Left lung (tissue), 4 donors: ENCODE measurements at regions not wholly inside any gene's neighbourhood (a gene's known extent, or its start where the extent isn't known, plus 50 kb on each side); places are given as distances from the start of the nearest gene placed in this dataset.

ENCODE experiments used
- ATAC-seq: fragments of 200-7000 bp; cut with Tn5 transposase; one replicate; pipeline ENCODE4 v1.9.1; 2020; ENCODE audit warnings: moderate library complexity
- DNase-seq, 4 donors: peaks; one replicate each; pipeline ENCODE4 v3.0.0-alpha.2; 2013 to 2020
- H3K27ac ChIP-seq, 2 donors: fragments of 200-600 bp; sonication (generic) in 1 of 2; one replicate each; pipeline versions ENCODE4 v1.5.0 to v1.8.0; 2020 to 2021
- H3K27me3 ChIP-seq, 2 donors: fragments of 200-600 bp; sonication (generic) in 1 of 2; one replicate each; pipeline versions ENCODE4 v1.5.0 to v1.8.0; 2020 to 2021
- H3K36me3 ChIP-seq, 2 donors: fragments of 200-600 bp; sonication (generic) in 1 of 2; one replicate each; pipeline versions ENCODE4 v1.5.0 to v1.8.0; 2020 to 2021
- H3K4me1 ChIP-seq, 2 donors: fragments of 200-600 bp; one replicate each; pipeline ENCODE4 v1.8.0; 2021
- H3K4me3 ChIP-seq, 2 donors: fragments of 200-600 bp; sonication (generic) in 1 of 2; one replicate each; pipeline versions ENCODE4 v1.5.0 to v1.8.0; 2020 to 2021; ENCODE audit warnings: mild to moderate bottlenecking in 1 of 2
- H3K9me3 ChIP-seq, 2 donors: fragments of 200-600 bp; sonication (generic) in 1 of 2; one replicate each; pipeline versions ENCODE4 v1.5.0 to v1.8.0; 2020 to 2021
- intact Hi-C, 2 donors: fragments of 100-400 bp; cut with DNase I; formaldehyde crosslinking; loops; one replicate each; pipeline versions ENCODE4 v1.11.2 to v1.14.2; 2022
- TF ChIP-seq, protein P1 (sequence below), 2 donors: fragments of 200-600 bp; sonication (generic) in 1 of 2; IDR thresholded peaks; one replicate each; pipeline versions ENCODE4 v1.5.0 to v1.8.0; 2021; ENCODE audit warnings: antibody characterized with exemption in 2 of 2
- donor health status: DM: no; HTN: yes; CAD: no.
- donor health status: DM: no; HTN: no; CAD: no.

DNA sequence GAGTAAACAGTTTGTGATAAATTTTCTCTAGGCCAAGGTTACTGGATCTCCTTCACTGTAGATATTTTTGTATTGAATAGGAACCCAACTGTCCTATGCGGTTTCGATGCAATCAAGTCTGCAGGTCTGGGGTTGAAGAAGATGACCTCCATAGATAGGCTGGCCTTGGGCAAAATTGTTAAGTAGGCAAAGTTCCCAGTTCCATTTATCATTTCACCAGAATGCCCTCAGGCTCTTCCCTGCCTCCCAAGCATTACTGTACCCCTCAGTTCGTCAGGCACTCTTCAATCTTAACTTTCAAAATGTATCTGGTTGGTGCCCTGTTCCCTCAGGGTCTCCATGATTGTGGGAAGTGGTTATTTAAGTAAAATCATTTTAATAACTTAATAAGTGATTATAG lies 1802.9 kb upstream of the WWC1 start:
- no peak for DNase-seq
- H3K9me3 ChIP-seq = peaks cover 0 to 9% of the 10 kb centered on the region in 2 donors
- H3K27me3 ChIP-seq = no peaks in the 10 kb centered on the region
- H3K36me3 ChIP-seq = no peaks in the 10 kb centered on the region
- no peak for ATAC-seq
- no peak overlapping the region for H3K27ac ChIP-seq
- TF ChIP-seq, protein P1, sequence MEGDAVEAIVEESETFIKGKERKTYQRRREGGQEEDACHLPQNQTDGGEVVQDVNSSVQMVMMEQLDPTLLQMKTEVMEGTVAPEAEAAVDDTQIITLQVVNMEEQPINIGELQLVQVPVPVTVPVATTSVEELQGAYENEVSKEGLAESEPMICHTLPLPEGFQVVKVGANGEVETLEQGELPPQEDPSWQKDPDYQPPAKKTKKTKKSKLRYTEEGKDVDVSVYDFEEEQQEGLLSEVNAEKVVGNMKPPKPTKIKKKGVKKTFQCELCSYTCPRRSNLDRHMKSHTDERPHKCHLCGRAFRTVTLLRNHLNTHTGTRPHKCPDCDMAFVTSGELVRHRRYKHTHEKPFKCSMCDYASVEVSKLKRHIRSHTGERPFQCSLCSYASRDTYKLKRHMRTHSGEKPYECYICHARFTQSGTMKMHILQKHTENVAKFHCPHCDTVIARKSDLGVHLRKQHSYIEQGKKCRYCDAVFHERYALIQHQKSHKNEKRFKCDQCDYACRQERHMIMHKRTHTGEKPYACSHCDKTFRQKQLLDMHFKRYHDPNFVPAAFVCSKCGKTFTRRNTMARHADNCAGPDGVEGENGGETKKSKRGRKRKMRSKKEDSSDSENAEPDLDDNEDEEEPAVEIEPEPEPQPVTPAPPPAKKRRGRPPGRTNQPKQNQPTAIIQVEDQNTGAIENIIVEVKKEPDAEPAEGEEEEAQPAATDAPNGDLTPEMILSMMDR (IDR thresholded peaks at IDR 0.05) = no peak
- intact Hi-C loops = no loop called here
- no peaks in the 10 kb centered on the region for H3K4me1 ChIP-seq
- no peak overlapping the region for H3K4me3 ChIP-seq

DNA sequence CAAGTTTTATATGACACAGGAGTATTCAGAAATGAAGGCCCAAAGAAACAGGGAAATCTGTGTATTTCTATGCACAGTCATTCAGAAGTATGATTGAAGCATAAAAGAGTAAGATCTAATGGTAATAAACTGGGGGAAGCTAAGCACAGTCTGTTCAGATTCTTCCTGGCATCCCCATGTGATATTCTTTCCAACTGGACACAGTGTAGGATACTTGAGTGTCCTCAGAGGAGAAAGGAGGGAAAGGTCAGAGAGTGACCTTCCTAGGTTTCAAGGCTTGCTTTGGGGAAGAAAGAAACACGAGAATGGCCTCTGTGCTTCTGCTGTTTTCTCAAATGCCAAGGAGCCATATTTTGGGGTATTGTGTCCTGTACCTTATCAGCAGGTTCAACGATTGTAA lies 1798.4 kb upstream of the WWC1 start:
- Histone ChIP-seq H3K27me3 (no peaks in the 10 kb centered on the region), H3K4me1 (no peaks in the 10 kb centered on the region), H3K9me3 (no peaks in the 10 kb centered on the region), H3K4me3 (no peak overlapping the region), H3K27ac (no peak overlapping the region), H3K36me3 (no peaks in the 10 kb centered on the region)
- intact Hi-C loops = no loop called here
- TF ChIP-seq, protein P1 (IDR thresholded peaks at IDR 0.05) = no peak
- no peak for ATAC-seq
- no peak for DNase-seq

DNA sequence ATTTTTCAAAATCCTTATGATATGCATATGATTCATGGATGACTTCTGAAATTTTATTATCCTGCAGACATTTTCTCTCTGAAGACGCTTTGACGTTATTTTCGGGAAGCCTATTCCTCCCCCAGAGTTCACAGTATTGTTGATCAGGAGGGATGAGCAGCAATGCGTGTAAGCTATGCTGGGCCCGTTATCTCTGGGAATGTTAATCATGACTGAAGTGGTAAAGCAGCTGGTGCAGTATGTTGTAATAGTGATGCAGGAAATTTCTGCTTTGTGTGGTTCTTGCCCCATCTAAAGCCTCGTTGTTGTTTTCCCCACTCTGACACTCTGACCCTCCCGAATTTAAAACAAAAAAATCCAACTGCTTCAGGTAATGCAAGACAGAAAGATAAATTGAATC lies 1797.8 kb upstream of the WWC1 start:
- ATAC-seq (no peak), DNase-seq (no peak)
- H3K9me3 ChIP-seq = no peaks in the 10 kb centered on the region
- TF ChIP-seq, protein P1 (IDR thresholded peaks at IDR 0.05) = no peak
- H3K36me3 ChIP-seq = no peaks in the 10 kb centered on the region
- H3K27me3 ChIP-seq = no peaks in the 10 kb centered on the region
- no peaks in the 10 kb centered on the region for H3K4me1 ChIP-seq
- no peak overlapping the region for H3K4me3 ChIP-seq
- no peak overlapping the region for H3K27ac ChIP-seq
- intact Hi-C loops = no loop called here

DNA sequence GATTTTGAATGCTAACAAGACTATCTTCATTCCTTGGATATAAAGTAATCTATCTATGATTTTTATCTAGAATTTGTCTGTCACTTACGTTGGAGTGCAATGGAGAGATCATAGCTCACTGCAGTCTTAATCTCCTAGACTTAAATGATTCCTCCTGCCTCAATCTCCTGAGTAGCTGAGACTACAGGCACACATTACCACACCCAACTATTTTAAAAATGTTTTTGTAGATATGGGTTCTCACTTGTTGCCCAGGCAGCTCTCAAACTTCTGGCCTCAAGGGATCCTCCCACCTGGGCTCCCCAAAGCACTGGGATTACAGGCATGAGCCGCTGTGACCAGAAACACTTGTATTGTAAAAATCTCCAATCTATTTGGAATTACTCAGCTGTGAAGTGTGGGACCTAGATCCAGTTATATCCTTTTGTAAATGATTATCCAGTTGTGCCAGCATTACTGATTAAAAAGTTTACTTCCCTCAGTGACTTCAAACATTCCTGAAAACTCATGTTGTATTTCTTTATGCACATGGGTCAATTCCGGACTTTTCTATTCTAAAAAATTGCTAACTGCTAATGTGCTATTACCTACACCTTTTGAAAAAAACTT lies 1793.8 kb upstream of the WWC1 start:
- no peak overlapping the region for H3K27ac ChIP-seq
- ATAC-seq (no peak), DNase-seq (no peak)
- H3K27me3 ChIP-seq = no peaks in the 10 kb centered on the region
- TF ChIP-seq, protein P1 (IDR thresholded peaks at IDR 0.05) = no peak
- intact Hi-C loops = no loop called here
- H3K4me3 ChIP-seq = no peak overlapping the region
- H3K4me1 ChIP-seq = no peaks in the 10 kb centered on the region
- no peaks in the 10 kb centered on the region for H3K36me3 ChIP-seq
- H3K9me3 ChIP-seq = no peaks in the 10 kb centered on the region

DNA sequence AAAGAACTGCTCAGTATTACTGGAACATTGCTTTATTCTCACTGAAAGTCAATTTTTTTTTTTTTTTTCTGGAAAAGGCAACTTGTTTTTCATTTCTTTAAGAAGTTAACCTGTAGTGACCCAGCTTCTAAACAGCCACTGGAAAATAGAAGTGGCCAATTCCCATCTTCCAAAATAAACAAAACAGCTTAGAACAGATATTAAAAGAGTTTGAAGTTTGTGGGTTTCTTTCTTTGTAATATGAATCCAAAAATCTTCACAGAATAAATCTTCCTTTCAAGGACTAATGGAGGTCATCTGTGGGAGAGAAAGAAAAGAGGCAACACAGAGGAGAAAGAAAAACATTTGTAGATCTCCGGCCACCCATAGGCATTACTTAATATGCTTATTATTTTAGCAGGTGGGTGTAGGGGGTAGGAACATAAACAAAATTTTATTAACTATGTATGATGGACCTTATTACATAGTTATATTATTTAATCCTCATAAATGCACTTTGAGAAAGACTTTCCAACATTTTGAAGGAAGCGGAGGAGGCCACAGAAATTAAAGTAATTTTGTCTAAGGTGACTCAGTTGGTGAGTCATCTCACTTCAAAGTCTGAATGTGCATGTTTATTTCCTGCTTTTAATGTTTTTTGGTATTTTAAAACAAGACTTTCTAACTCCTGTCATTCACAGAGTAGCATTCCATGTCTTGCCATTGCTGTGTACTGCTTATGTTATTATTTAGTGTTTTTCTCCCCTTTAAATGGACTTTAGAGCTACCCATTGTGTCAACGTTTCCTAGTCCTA lies 1791.8 kb upstream of the WWC1 start:
- no peak for ATAC-seq
- intact Hi-C loops = no loop called here

More for the DNA sequence above, 1791.8 kb upstream of the WWC1 start:
- no peaks in the 10 kb centered on the region for H3K36me3 ChIP-seq
- H3K27me3 ChIP-seq = no peaks in the 10 kb centered on the region
- no peak overlapping the region for H3K27ac ChIP-seq
- H3K4me3 ChIP-seq = no peak overlapping the region
- no peak for DNase-seq
- H3K9me3 ChIP-seq = no peaks in the 10 kb centered on the region
- TF ChIP-seq, protein P1 (IDR thresholded peaks at IDR 0.05) = no peak
- no peaks in the 10 kb centered on the region for H3K4me1 ChIP-seq
